ENCODE measurements at regions not wholly inside any gene's neighbourhood (a gene's known extent, or its start where the extent isn't known, plus 50 kb on each side); places are given as distances from the start of the nearest gene placed in this dataset.
A peak's percentile ranks its signal among the peaks of the same experiment; 100 is the strongest.

DNA sequence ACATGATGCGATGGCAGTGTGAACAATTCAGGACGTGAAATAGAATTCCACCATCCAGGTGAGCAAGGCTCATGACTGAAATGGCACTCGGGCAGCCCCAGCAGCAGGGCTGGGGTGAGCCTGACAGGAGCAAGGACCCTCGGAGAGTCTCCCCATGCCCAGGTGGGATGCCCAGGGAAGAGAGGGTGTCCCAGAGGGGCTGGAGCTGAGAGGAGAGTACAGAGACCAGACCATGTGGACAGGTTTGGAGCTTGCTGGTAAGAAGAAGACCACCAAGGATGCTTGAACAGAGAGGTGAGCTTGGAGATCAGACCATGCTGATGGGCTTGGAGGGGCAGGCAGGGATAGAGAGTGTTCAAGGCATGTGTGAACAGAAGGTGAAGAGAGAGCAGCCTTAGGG, 83.3 kb downstream of the RAMP3 start:
- H3K4me1 Mint-ChIP-seq: peaks cover 18% of the 10 kb centered on the region
- Histone ChIP-seq H3K9ac (ENCODE audit: insufficient read depth, low read length, poor library complexity, severe bottlenecking) (no peak overlapping the region), H3K27me3 (ENCODE audit: control insufficient read depth in 2 of 2, insufficient read depth in 2 of 2, low read length in 2 of 2) (peaks cover 2 to 5% of the 10 kb centered on the region in 2 donors), H4K20me1 (ENCODE audit: insufficient read depth, low read length) (no peaks in the 10 kb centered on the region), H3K79me2 (ENCODE audit: insufficient read depth, low read length) (no peaks in the 10 kb centered on the region), H3K4me1 (ENCODE audit: control insufficient read depth in 1 of 2, insufficient read depth in 2 of 2, low read length in 2 of 2) (peaks cover 16 to 33% of the 10 kb centered on the region in 2 donors), H3K9me3 (replicated peaks in 1 of 2; ENCODE audit: control insufficient read depth in 1 of 2, insufficient read depth in 1 of 2, low read length in 2 of 2) (no peaks in the 10 kb centered on the region), H3K36me3 (replicated peaks in 1 of 2; ENCODE audit: control insufficient read depth in 1 of 2, insufficient read depth in 2 of 2, low read length in 2 of 2) (no peaks in the 10 kb centered on the region), H3K27ac (ENCODE audit: low read depth in 1 of 2, low read length in 2 of 2) (no peak overlapping the region), H3K4me2 (replicated peaks; ENCODE audit: extremely low read depth, low read length, poor library complexity, severe bottlenecking) (no peak overlapping the region), H3K4me3 (replicated peaks in 1 of 3; ENCODE audit: low read depth in 2 of 3, low read length in 3 of 3) (no peak overlapping the region), H2AFZ (ENCODE audit: insufficient read depth, low read depth, low read length, poor library complexity, severe bottlenecking) (no peak overlapping the region)
- H3K4me3 Mint-ChIP-seq: no peak overlapping the region
- WGBS (ENCODE audit: insufficient coverage): 96% methylated on average over 4 of the region's 4 CpGs
- no peak for DNase-seq
- TF ChIP-seq, protein P1, sequence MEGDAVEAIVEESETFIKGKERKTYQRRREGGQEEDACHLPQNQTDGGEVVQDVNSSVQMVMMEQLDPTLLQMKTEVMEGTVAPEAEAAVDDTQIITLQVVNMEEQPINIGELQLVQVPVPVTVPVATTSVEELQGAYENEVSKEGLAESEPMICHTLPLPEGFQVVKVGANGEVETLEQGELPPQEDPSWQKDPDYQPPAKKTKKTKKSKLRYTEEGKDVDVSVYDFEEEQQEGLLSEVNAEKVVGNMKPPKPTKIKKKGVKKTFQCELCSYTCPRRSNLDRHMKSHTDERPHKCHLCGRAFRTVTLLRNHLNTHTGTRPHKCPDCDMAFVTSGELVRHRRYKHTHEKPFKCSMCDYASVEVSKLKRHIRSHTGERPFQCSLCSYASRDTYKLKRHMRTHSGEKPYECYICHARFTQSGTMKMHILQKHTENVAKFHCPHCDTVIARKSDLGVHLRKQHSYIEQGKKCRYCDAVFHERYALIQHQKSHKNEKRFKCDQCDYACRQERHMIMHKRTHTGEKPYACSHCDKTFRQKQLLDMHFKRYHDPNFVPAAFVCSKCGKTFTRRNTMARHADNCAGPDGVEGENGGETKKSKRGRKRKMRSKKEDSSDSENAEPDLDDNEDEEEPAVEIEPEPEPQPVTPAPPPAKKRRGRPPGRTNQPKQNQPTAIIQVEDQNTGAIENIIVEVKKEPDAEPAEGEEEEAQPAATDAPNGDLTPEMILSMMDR (IDR thresholded peaks at IDR 0.05): no peak
- H3K27ac Mint-ChIP-seq: peak overlapping the region in 1 of 7 donors; percentile 58
- peaks cover 0 to 3% (median 0%) of the 10 kb centered on the region in 7 donors for H3K9me3 Mint-ChIP-seq
- H3K27me3 Mint-ChIP-seq (ENCODE audit: low read depth in 3 of 3): peaks cover 11 to 23% (median 14%) of the 10 kb centered on the region in 3 donors
- intact Hi-C loops (cut with micrococcal nuclease): no loop called here
- no peaks in the 10 kb centered on the region for H3K36me3 Mint-ChIP-seq

DNA sequence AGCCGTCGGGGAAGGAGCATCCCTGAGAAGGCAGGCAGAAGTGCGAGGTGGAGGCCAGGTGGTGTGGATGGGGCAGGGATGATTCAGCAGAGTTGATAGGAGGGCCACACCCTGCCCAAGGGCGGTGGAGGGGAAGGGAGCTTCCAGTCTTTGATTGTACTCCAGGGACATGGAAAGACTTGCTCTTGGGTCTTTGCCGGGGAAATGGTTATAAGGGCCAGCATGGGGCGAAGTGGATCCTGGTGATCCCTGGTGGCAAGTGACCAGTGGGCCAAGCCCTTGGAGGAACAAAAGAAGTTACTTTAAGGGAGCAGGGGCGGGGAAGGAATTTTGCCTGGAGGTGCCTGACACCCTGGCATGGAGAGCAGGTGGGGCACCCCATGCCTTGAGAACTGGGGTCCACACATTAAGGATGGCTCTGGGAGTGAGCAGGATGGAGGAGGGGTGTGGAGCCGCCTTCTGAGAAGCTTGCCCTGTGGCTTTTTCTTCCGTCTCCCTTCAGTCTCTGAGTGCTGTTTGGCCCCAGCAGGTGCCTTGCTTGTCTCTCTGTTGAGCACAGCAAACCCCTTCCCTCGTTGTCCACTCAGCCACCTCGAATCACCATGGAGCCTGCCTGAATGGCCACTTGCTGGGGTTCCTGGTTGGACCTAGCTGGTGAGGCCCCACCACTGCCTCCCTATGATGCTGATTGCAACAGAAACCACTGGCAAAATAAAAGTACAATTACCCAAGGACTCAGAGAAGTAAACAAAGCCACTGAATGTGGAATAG, 83.9 kb downstream of the RAMP3 start:
- no peak overlapping the region for H2AFZ ChIP-seq (ENCODE audit: insufficient read depth, low read depth, low read length, poor library complexity, severe bottlenecking)
- Mint-ChIP-seq H3K4me3 (peak overlapping the region in 1 of 2 donors; percentile 46), H3K36me3 (no peaks in the 10 kb centered on the region), H3K27me3 (ENCODE audit: low read depth in 3 of 3) (peaks cover 11 to 22% (median 12%) of the 10 kb centered on the region in 3 donors), H3K9me3 (peaks cover 0 to 3% (median 0%) of the 10 kb centered on the region in 7 donors), H3K4me1 (peaks cover 18% of the 10 kb centered on the region), H3K27ac (peak overlapping the region in 3 of 7 donors; percentile 3 to 27 (median 18))
- no peak overlapping the region for H3K4me2 ChIP-seq (replicated peaks; ENCODE audit: extremely low read depth, low read length, poor library complexity, severe bottlenecking)
- no peak for DNase-seq
- H3K9me3 ChIP-seq (replicated peaks in 1 of 2; ENCODE audit: control insufficient read depth in 1 of 2, insufficient read depth in 1 of 2, low read length in 2 of 2): no peaks in the 10 kb centered on the region
- WGBS (ENCODE audit: insufficient coverage): 81% methylated on average over 10 of the region's 11 CpGs
- intact Hi-C loops (cut with micrococcal nuclease): no loop called here
- no peak overlapping the region for H3K27ac ChIP-seq (ENCODE audit: low read depth in 1 of 2, low read length in 2 of 2)
- no peaks in the 10 kb centered on the region for H3K36me3 ChIP-seq (replicated peaks in 1 of 2; ENCODE audit: control insufficient read depth in 1 of 2, insufficient read depth in 2 of 2, low read length in 2 of 2)
- no peaks in the 10 kb centered on the region for H4K20me1 ChIP-seq (ENCODE audit: insufficient read depth, low read length)
- H3K4me3 ChIP-seq (replicated peaks in 1 of 3; ENCODE audit: low read depth in 2 of 3, low read length in 3 of 3): no peak overlapping the region
- TF ChIP-seq, protein P1 (IDR thresholded peaks at IDR 0.05): no peak
- H3K27me3 ChIP-seq (ENCODE audit: control insufficient read depth in 2 of 2, insufficient read depth in 2 of 2, low read length in 2 of 2): peaks cover 2 to 6% of the 10 kb centered on the region in 2 donors
- no peaks in the 10 kb centered on the region for H3K79me2 ChIP-seq (ENCODE audit: insufficient read depth, low read length)
- H3K9ac ChIP-seq (ENCODE audit: insufficient read depth, low read length, poor library complexity, severe bottlenecking): no peak overlapping the region
- H3K4me1 ChIP-seq (ENCODE audit: control insufficient read depth in 1 of 2, insufficient read depth in 2 of 2, low read length in 2 of 2): peaks cover 16 to 33% of the 10 kb centered on the region in 2 donors
